BE2C (cell line): ENCODE measurements at regions not wholly inside any gene's neighbourhood (a gene's known extent, or its start where the extent isn't known, plus 50 kb on each side); places are given as distances from the start of the nearest gene placed in this dataset.

Source experiments
- DNase-seq: peaks from one replicate; pipeline ENCODE4 v3.0.0-alpha.2; 2020
- H3K27me3 ChIP-seq: fragments of 250-450 bp; sonication (Bioruptor Pico); 2 replicates; pipeline ENCODE4 v1.5.1; 2020; ENCODE audit warnings: mild to moderate bottlenecking
- H3K36me3 ChIP-seq: fragments of 250-450 bp; sonication (Bioruptor Pico); 2 replicates; pipeline ENCODE4 v1.5.1; 2020; ENCODE audit warnings: mild to moderate bottlenecking
- H3K4me1 ChIP-seq: fragments of 250-450 bp; sonication (Bioruptor Pico); 2 replicates; pipeline ENCODE4 v1.5.1; 2020
- H3K4me3 ChIP-seq: 2 replicates; pipeline ENCODE4 v1.5.1; 2011; ENCODE audit warnings: low read depth, low read length
- H3K9me3 ChIP-seq: fragments of 250-450 bp; sonication (Bioruptor Pico); 2 replicates; pipeline ENCODE4 v1.5.1; 2020
- TF ChIP-seq, protein P1 (sequence below): IDR thresholded peaks from 2 replicates; pipeline ENCODE4 v1.5.1; 2012; ENCODE audit warnings: mild to moderate bottlenecking, low read depth, low read length

DNA sequence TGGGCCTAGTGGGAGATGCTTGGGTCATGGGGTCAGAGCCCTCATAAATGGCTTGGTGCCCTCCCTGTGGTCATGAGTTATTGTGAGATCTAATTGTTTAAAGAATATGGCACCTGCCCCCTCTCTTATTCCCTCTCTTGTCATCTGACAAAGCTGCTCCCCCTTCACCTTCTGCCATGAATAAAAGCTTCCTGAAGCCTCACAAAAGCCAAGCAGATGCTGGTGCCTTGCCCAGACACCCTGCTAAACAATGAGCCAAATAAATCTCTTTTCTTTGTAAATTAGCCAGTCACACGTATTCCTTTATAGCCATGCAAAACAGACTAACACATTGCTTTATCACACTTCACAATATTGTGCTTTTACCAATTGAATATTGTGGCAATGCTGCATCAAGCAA is 82.8 kb upstream of the PDE4D start:
- Histone ChIP-seq H3K9me3 (no peaks in the 10 kb centered on the region), H3K36me3 (no peaks in the 10 kb centered on the region), H3K4me3 (no peak overlapping the region), H3K4me1 (no peaks in the 10 kb centered on the region), H3K27me3 (no peaks in the 10 kb centered on the region)
- TF ChIP-seq, protein P1, sequence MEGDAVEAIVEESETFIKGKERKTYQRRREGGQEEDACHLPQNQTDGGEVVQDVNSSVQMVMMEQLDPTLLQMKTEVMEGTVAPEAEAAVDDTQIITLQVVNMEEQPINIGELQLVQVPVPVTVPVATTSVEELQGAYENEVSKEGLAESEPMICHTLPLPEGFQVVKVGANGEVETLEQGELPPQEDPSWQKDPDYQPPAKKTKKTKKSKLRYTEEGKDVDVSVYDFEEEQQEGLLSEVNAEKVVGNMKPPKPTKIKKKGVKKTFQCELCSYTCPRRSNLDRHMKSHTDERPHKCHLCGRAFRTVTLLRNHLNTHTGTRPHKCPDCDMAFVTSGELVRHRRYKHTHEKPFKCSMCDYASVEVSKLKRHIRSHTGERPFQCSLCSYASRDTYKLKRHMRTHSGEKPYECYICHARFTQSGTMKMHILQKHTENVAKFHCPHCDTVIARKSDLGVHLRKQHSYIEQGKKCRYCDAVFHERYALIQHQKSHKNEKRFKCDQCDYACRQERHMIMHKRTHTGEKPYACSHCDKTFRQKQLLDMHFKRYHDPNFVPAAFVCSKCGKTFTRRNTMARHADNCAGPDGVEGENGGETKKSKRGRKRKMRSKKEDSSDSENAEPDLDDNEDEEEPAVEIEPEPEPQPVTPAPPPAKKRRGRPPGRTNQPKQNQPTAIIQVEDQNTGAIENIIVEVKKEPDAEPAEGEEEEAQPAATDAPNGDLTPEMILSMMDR, result no peak
- DNase-seq, result no peak

DNA sequence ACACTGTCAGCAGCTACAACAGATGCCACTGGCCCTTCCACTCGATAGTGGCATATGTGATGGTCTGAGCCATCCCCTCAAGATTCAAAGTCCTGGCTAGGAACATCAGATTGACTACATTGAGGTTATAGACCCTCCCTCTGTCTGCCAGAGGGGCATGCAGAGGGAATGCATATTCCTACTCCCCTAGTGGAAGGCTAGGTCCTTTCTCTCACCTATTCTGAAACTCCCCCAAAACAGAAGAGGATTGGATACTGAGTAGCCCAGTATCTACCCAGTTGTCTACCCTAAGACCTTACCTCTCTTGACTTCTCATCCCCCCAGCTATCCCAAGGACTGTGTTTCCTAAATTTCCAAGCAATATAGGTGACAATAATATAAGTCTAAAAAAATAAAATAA is 78.5 kb upstream of the PDE4D start:
- Histone ChIP-seq H3K4me1 (no peaks in the 10 kb centered on the region), H3K4me3 (no peak overlapping the region), H3K27me3 (no peaks in the 10 kb centered on the region), H3K9me3 (no peaks in the 10 kb centered on the region), H3K36me3 (no peaks in the 10 kb centered on the region)
- TF ChIP-seq, protein P1, result no peak
- no peak for DNase-seq

DNA sequence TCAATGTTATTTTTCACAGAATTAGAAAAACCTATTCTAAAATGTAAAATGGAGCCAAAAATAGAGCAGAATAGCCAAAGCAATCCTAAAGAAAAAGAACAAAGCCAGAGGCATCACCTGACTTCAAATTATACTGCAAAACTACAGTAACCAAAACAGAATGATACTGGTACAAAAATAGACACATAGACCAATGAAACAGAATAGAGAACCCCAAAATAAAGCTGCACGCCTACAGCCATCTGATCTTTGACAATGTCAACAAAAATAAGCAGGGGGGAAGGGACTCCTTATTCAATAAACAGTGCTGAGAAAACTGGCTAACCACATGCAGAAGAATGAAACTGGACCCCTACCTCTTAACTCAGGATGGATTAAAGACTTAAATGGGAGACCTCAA is 65.8 kb upstream of the PDE4D start:
- Histone ChIP-seq H3K27me3 (peaks cover 8% of the 10 kb centered on the region; the same call in 1 of the 2 replicates), H3K4me3 (no peak overlapping the region), H3K9me3 (no peaks in the 10 kb centered on the region), H3K4me1 (no peaks in the 10 kb centered on the region), H3K36me3 (no peaks in the 10 kb centered on the region)
- TF ChIP-seq, protein P1, result no peak
- no peak for DNase-seq

DNA sequence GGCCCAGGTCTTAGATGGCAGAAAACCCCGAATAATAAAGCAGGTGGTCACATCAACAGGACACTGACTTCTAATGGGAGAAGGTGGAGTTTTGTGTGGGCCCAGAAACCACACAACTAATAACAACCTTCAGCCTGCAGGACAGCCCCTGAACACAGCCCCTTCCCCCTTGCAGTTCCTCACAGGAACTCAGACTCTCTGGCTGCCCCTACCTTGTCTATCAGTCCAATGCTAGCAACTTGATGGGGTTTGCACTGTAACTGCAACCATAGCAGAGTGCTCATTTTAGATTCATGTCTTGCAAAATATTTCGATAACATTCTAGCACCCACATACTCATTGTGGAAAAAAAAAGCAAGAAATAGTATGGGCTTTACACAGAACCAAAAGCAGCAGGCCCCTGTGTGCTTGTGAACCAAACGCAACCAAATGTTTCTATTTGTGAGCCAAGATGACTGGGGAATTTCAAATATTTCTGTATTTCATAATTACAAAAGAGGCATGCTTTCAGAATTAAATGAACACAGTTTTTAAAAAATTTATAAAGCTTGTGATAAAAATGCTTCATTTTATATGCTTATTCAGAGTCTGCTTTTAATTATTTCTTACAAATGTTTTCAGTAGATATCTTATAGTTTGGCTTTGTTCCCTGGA is 62.7 kb upstream of the PDE4D start:
- DNase-seq, result no peak
- no peaks in the 10 kb centered on the region for H3K9me3 ChIP-seq
- TF ChIP-seq, protein P1, result no peak
- H3K4me1 ChIP-seq, result no peaks in the 10 kb centered on the region
- H3K4me3 ChIP-seq, result no peak overlapping the region
- H3K36me3 ChIP-seq, result no peaks in the 10 kb centered on the region
- peaks cover 12% of the 10 kb centered on the region; the same call in 1 of the 2 replicates for H3K27me3 ChIP-seq

DNA sequence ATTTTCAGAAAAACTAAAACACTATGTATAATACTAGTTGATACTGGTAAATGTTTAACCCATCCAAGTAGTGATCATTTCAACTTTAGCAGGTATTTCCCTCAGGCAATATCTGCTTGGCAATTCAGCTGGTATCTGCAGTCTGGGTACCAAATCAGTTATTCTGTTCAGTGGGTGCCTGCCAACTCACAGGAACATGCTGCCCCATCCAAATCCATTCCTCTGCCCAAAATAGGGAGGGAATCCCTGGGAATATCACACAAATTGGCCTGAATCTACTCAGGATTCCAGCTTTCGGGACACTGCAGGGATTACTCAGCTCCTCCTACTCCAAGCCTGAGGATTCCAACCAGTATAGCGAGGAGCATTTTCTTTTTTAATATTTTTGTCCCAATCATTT is 61.7 kb upstream of the PDE4D start:
- H3K4me1 ChIP-seq, result no peaks in the 10 kb centered on the region
- H3K9me3 ChIP-seq, result no peaks in the 10 kb centered on the region
- no peaks in the 10 kb centered on the region for H3K36me3 ChIP-seq
- H3K27me3 ChIP-seq, result peaks cover 12% of the 10 kb centered on the region; the same call in 1 of the 2 replicates
- TF ChIP-seq, protein P1, result no peak
- no peak for DNase-seq
- no peak overlapping the region for H3K4me3 ChIP-seq

DNA sequence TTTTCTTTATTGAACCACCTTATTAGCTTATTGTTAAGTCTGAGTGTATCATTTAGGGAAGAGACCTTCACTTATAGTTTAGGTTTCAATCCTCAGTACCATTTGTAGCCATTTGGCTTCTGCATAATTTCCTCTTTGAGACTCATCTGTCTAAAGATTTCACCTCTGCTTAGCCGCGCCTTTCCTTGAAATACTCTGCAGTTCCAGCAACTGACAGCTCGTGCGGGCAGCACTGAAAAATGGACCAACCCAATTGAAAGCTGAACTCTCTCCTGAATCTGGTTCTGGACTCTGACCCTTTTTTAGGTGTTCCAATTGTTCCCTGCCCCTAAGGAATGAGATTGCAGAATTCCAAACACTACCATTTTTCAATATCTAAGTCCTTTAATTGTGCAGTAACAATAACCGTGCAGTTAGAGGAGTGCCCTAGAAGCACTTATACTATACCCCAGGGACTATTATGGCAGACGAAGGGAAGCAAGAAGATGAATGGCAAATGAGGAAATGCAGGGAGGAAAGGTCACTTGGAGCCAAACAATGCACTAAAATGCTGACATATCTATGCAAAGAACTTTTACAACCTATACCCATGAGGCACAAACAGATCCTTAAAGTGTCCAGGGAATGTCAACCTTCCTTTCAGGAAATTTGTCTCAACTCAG is 50.1 kb upstream of the PDE4D start:
- H3K4me3 ChIP-seq, result no peak overlapping the region
- H3K27me3 ChIP-seq, result no peaks in the 10 kb centered on the region
- no peaks in the 10 kb centered on the region for H3K4me1 ChIP-seq
- H3K36me3 ChIP-seq, result no peaks in the 10 kb centered on the region
- TF ChIP-seq, protein P1, result no peak
- no peak for DNase-seq
- no peaks in the 10 kb centered on the region for H3K9me3 ChIP-seq
